HCT116 (cell line): ENCODE measurements at regions not wholly inside any gene's neighbourhood (a gene's known extent, or its start where the extent isn't known, plus 50 kb on each side); places are given as distances from the start of the nearest gene placed in this dataset.

Experiments
- ATAC-seq: fragments of 200-7000 bp; cut with Tn5 transposase; 2 replicates; pipeline ENCODE4 v1.9.1; 2020; ENCODE audit warnings: mild to moderate bottlenecking, moderate library complexity
- BruUV-seq: library from RNA; stranded (reverse); fragments of 400-500 nt; replicated peaks from 2 replicates; lab custom pipeline; 2021; lab: Mats Ljungman, UMichigan
- CTCF ChIA-PET: fragments of 300-600 bp; sonication (Branson Sonifier 250); formaldehyde crosslinking; loops from one replicate; lab custom pipeline; 2021; ENCODE audit warnings: antibody characterized with exemption; lab: Charles Lee
- POLR2A ChIA-PET: fragments of 300-600, 350-600 bp; sonication (Branson Sonifier 250); formaldehyde crosslinking; loops from one replicate; lab custom pipeline; 2021; ENCODE audit warnings: antibody characterized with exemption; lab: Charles Lee
- RAD21 ChIA-PET, 2 experiments: fragments of 300-600 bp; sonication (Branson Sonifier 250); formaldehyde crosslinking; loops; one replicate each; lab custom pipeline; 2023; ENCODE audit warnings: low total read pairs in 2 of 2; ENCODE audit not compliant: uncharacterized antibody in 2 of 2, unreplicated experiment in 2 of 2, low non-redundant PET in 1 of 2; lab: Charles Lee
- DNase-seq: peaks from one replicate; pipeline ENCODE4 v3.0.0-alpha.2; 2010; ENCODE audit warnings: low read depth, low spot score
- H2AFZ ChIP-seq: fragments of 200-600 bp; shearing (Covaris generic), sonication (generic); 2 replicates; pipeline ENCODE4 v1.6.1; 2017; ENCODE audit warnings: low read depth, mixed run types, mixed read lengths, antibody characterized with exemption, low read length; ENCODE audit not compliant: poor library complexity, severe bottlenecking
- H3K27ac ChIP-seq: 2 replicates; pipeline ENCODE4 v1.5.1; 2012; ENCODE audit warnings: low read depth, low read length
- H3K27me3 ChIP-seq: fragments of 200-600 bp; sonication (generic); 2 replicates; pipeline ENCODE4 v1.6.1; 2016; ENCODE audit warnings: mixed run types, low read length, mixed read lengths; ENCODE audit not compliant: insufficient read depth
- H3K36me3 ChIP-seq, 2 experiments: fragments of 200-500 bp in 1 of 2; fragments of 200-600 bp in 1 of 2; sonication (Bioruptor generic) in 1 of 2; sonication (generic) in 1 of 2; 2 replicates each; pipeline versions ENCODE4 v1.5.1 to v1.6.1; 2014 to 2016; ENCODE audit warnings: low read length in 2 of 2, inconsistent platforms in 1 of 2, mixed read lengths in 1 of 2, mixed run types in 1 of 2; ENCODE audit not compliant: insufficient read depth in 2 of 2, control insufficient read depth in 1 of 2
- H3K4me1 ChIP-seq, 2 experiments: fragments of 200-600 bp in 1 of 2; sonication (generic) in 1 of 2; 2 replicates each; pipeline versions ENCODE4 v1.5.1 to v1.6.1; 2012 to 2017; ENCODE audit warnings: low read length in 2 of 2, inconsistent platforms in 1 of 2, mild to moderate bottlenecking in 1 of 2, mixed read lengths in 1 of 2, mixed run types in 1 of 2, moderate library complexity in 1 of 2; ENCODE audit not compliant: insufficient read depth in 2 of 2, control insufficient read depth in 1 of 2
- H3K4me2 ChIP-seq: fragments of 200-600 bp; sonication (generic); 2 replicates; pipeline ENCODE4 v1.6.1; 2017; ENCODE audit warnings: mixed run types, low read length, mixed read lengths
- H3K4me3 ChIP-seq, 2 experiments: fragments of 200-600 bp in 1 of 2; sonication (generic) in 1 of 2; replicated peaks in 1 of 2; 2 replicates each; pipeline ENCODE4 v1.5.1; 2011 to 2016; ENCODE audit warnings: low read length in 2 of 2, control low read depth in 1 of 2, low read depth in 1 of 2, mild to moderate bottlenecking in 1 of 2, mixed read lengths in 1 of 2, mixed run types in 1 of 2
- H3K79me2 ChIP-seq: fragments of 200-600 bp; sonication (generic); 2 replicates; pipeline ENCODE4 v1.6.1; 2017; ENCODE audit warnings: mild to moderate bottlenecking, mixed run types, low read length, moderate library complexity, mixed read lengths; ENCODE audit not compliant: insufficient read depth
- H3K9ac ChIP-seq: fragments of 200-600 bp; sonication (generic); 2 replicates; pipeline ENCODE4 v1.6.1; 2016; ENCODE audit warnings: low read length, mixed read lengths
- H3K9me2 ChIP-seq: fragments of 200-600 bp; sonication (generic), shearing (Covaris generic); 2 replicates; pipeline ENCODE4 v1.6.1; 2017; ENCODE audit warnings: mixed run types, mild to moderate bottlenecking, moderate library complexity; ENCODE audit not compliant: insufficient read depth
- H3K9me3 ChIP-seq, 2 experiments: fragments of 200-500 bp in 1 of 2; fragments of 200-600 bp in 1 of 2; sonication (Bioruptor generic) in 1 of 2; sonication (generic) in 1 of 2; 2 replicates each; pipeline ENCODE4 v1.6.1; 2014 to 2017; ENCODE audit warnings: low read length in 2 of 2, mixed read lengths in 2 of 2, inconsistent platforms in 1 of 2, low read depth in 1 of 2, mild to moderate bottlenecking in 1 of 2, mixed run types in 1 of 2, moderate library complexity in 1 of 2; ENCODE audit not compliant: control insufficient read depth in 1 of 2, insufficient read depth in 1 of 2
- H4K20me1 ChIP-seq: fragments of 200-600 bp; sonication (generic), shearing (Covaris generic); 2 replicates; pipeline ENCODE4 v1.6.1; 2017; ENCODE audit warnings: mixed run types, mild to moderate bottlenecking, moderate library complexity; ENCODE audit not compliant: insufficient read depth
- CBX3 ChIP-seq: IDR thresholded peaks from 2 replicates; pipeline ENCODE4 v1.6.1; 2012; ENCODE audit warnings: low read depth
- CEBPB ChIP-seq: IDR thresholded peaks from 2 replicates; pipeline ENCODE4 v1.6.1; 2012; ENCODE audit warnings: low read depth
- ELF1 ChIP-seq: IDR thresholded peaks from 2 replicates; pipeline ENCODE4 v1.6.1; 2012; ENCODE audit warnings: low read depth, borderline replicate concordance
- EZH2 ChIP-seq: fragments of 200-600 bp; sonication (generic); IDR thresholded peaks from 2 replicates; pipeline ENCODE4 v1.6.1; 2017; ENCODE audit warnings: antibody characterized with exemption, mixed run types
- EZH2phosphoT487 ChIP-seq: fragments of 200-600 bp; IDR thresholded peaks from 2 replicates; pipeline ENCODE4 v1.6.1; 2018; ENCODE audit warnings: antibody characterized with exemption, borderline replicate concordance
- FOSL1 ChIP-seq: IDR thresholded peaks from 2 replicates; pipeline ENCODE4 v1.6.1; 2012; ENCODE audit warnings: low read depth
- JUND ChIP-seq: IDR thresholded peaks from 2 replicates; pipeline ENCODE4 v1.6.1; 2012
- POLR2A ChIP-seq: IDR thresholded peaks from 2 replicates; pipeline ENCODE4 v1.7.0; 2011; ENCODE audit warnings: borderline replicate concordance; ENCODE audit not compliant: insufficient read depth, insufficient read length; ENCODE audit errors: extremely low read depth
- POLR2AphosphoS5 ChIP-seq: IDR thresholded peaks from 2 replicates; pipeline ENCODE4 v1.6.1; 2011; ENCODE audit warnings: mild to moderate bottlenecking, low read depth, low read length, moderate library complexity
- RAD21 ChIP-seq: IDR thresholded peaks from 2 replicates; pipeline ENCODE4 v1.6.1; 2012; ENCODE audit warnings: low read depth, mild to moderate bottlenecking
- SIN3A ChIP-seq: IDR thresholded peaks from 2 replicates; pipeline ENCODE4 v1.6.1; 2012; ENCODE audit warnings: low read depth
- SRF ChIP-seq: IDR thresholded peaks from 2 replicates; pipeline ENCODE4 v1.6.1; 2012; ENCODE audit warnings: low read depth
- TCF7L2 ChIP-seq: IDR thresholded peaks from 2 replicates; pipeline ENCODE4 v1.7.0; 2011; ENCODE audit warnings: borderline replicate concordance, inconsistent platforms; ENCODE audit not compliant: insufficient read depth, insufficient read length; ENCODE audit errors: extremely low read depth
- YY1 ChIP-seq: IDR thresholded peaks from 2 replicates; pipeline ENCODE4 v1.6.1; 2011; ENCODE audit warnings: low read length, low read depth, moderate library complexity, mild to moderate bottlenecking; ENCODE audit not compliant: insufficient replicate concordance; ENCODE audit errors: extremely low read depth
- ZFX ChIP-seq: fragments of 450-650 bp; IDR thresholded peaks from 2 replicates; pipeline ENCODE4 v1.6.1; 2017
- ZNF274 ChIP-seq: fragments of 200-500 bp; sonication (Bioruptor generic); IDR thresholded peaks from 2 replicates; pipeline ENCODE4 v1.6.1; 2014; ENCODE audit warnings: mild to moderate bottlenecking, low read depth, low read length, inconsistent platforms
- intact Hi-C: fragments of 100-400 bp; cut with micrococcal nuclease; formaldehyde crosslinking; loops from 2 replicates; pipeline ENCODE4 v1.10.0; 2022
- TF ChIP-seq, protein P1 (sequence below), 3 experiments: fragments of 200-600 bp in 1 of 3; sonication (generic) in 1 of 3; IDR thresholded peaks in 2 of 3; conservative IDR thresholded peaks in 1 of 3; 2 replicates each; pipeline ENCODE4 v1.5.1; 2012 to 2017; ENCODE audit warnings: low read depth in 2 of 3, low read length in 2 of 3, antibody characterized with exemption in 1 of 3, borderline replicate concordance in 1 of 3, control low read depth in 1 of 3, mild to moderate bottlenecking in 1 of 3, mixed read lengths in 1 of 3, mixed run types in 1 of 3, moderate library complexity in 1 of 3; ENCODE audit not compliant: insufficient read depth in 1 of 3
- TF ChIP-seq, protein P2 (sequence below): IDR thresholded peaks from 2 replicates; pipeline ENCODE4 v1.6.1; 2012; ENCODE audit warnings: low read depth
- TF ChIP-seq, protein P3 (sequence below): IDR thresholded peaks from 2 replicates; pipeline ENCODE4 v1.6.1; 2012

DNA sequence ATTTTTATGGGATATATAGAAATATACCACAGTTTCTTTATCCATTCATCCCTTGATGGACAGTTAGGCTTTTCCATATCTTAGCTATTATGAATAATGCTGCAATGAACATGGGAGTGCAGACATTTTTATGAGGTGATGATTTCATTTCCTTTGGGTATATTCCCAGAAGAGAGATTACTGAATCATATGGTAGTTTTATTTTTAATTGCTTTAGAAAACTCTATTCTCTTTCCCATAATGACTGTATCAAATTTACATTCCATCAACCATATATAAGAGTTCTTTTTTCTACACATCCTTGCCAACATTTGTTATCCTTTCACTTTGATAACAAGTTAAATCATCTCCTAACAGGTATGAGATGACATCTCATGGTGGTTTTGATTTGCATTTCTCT is 821.6 kb downstream of the TLE1 start:
- RAD21 ChIA-PET, result no interaction called here
- H3K4me2 ChIP-seq, result no peak overlapping the region
- H3K4me1 ChIP-seq, result no peaks in the 10 kb centered on the region
- H4K20me1 ChIP-seq, result no peaks in the 10 kb centered on the region
- intact Hi-C loops, result no loop called here
- CTCF ChIA-PET, result no interaction called here
- no peaks in the 10 kb centered on the region for H3K9me2 ChIP-seq
- DNase-seq, result no peak
- POLR2A ChIA-PET, result no interaction called here
- H3K27me3 ChIP-seq, result no peaks in the 10 kb centered on the region
- no peak for ATAC-seq
- BruUV-seq, result no TSS peak
- no peak overlapping the region for H3K27ac ChIP-seq
- no peaks in the 10 kb centered on the region for H3K79me2 ChIP-seq
- no peak overlapping the region for H2AFZ ChIP-seq
- H3K9ac ChIP-seq, result no peak overlapping the region
- peaks cover 0 to 6% of the 10 kb centered on the region in 2 experiments; a peak in 2 of 4 replicates for H3K9me3 ChIP-seq
- no peaks in the 10 kb centered on the region for H3K36me3 ChIP-seq
- TF ChIP-seq POLR2A (no peak), FOSL1 (no peak), TCF7L2 (no peak), EZH2phosphoT487 (no peak), RAD21 (no peak), YY1 (no peak), ZNF274 (no peak), SIN3A (no peak), SRF (no peak), ELF1 (no peak), POLR2AphosphoS5 (no peak), ZFX (no peak), CEBPB (no peak), JUND (no peak), CBX3 (no peak), EZH2 (no peak)
- TF ChIP-seq, protein P1, sequence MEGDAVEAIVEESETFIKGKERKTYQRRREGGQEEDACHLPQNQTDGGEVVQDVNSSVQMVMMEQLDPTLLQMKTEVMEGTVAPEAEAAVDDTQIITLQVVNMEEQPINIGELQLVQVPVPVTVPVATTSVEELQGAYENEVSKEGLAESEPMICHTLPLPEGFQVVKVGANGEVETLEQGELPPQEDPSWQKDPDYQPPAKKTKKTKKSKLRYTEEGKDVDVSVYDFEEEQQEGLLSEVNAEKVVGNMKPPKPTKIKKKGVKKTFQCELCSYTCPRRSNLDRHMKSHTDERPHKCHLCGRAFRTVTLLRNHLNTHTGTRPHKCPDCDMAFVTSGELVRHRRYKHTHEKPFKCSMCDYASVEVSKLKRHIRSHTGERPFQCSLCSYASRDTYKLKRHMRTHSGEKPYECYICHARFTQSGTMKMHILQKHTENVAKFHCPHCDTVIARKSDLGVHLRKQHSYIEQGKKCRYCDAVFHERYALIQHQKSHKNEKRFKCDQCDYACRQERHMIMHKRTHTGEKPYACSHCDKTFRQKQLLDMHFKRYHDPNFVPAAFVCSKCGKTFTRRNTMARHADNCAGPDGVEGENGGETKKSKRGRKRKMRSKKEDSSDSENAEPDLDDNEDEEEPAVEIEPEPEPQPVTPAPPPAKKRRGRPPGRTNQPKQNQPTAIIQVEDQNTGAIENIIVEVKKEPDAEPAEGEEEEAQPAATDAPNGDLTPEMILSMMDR (IDR thresholded peaks at IDR 0.05 in 2 of 3, conservative IDR thresholded peaks at IDR 0.05 in 1 of 3; ENCODE audit: borderline replicate concordance in 1 of 3, insufficient read depth in 1 of 3, low read depth in 2 of 3, low read length in 2 of 3), result no peak
- TF ChIP-seq, protein P2, sequence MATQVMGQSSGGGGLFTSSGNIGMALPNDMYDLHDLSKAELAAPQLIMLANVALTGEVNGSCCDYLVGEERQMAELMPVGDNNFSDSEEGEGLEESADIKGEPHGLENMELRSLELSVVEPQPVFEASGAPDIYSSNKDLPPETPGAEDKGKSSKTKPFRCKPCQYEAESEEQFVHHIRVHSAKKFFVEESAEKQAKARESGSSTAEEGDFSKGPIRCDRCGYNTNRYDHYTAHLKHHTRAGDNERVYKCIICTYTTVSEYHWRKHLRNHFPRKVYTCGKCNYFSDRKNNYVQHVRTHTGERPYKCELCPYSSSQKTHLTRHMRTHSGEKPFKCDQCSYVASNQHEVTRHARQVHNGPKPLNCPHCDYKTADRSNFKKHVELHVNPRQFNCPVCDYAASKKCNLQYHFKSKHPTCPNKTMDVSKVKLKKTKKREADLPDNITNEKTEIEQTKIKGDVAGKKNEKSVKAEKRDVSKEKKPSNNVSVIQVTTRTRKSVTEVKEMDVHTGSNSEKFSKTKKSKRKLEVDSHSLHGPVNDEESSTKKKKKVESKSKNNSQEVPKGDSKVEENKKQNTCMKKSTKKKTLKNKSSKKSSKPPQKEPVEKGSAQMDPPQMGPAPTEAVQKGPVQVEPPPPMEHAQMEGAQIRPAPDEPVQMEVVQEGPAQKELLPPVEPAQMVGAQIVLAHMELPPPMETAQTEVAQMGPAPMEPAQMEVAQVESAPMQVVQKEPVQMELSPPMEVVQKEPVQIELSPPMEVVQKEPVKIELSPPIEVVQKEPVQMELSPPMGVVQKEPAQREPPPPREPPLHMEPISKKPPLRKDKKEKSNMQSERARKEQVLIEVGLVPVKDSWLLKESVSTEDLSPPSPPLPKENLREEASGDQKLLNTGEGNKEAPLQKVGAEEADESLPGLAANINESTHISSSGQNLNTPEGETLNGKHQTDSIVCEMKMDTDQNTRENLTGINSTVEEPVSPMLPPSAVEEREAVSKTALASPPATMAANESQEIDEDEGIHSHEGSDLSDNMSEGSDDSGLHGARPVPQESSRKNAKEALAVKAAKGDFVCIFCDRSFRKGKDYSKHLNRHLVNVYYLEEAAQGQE, result no peak
- TF ChIP-seq, protein P3, sequence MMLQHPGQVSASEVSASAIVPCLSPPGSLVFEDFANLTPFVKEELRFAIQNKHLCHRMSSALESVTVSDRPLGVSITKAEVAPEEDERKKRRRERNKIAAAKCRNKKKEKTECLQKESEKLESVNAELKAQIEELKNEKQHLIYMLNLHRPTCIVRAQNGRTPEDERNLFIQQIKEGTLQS, result no peak
- H3K4me3 ChIP-seq, result no peak overlapping the region
